GM12872 (cell line): ENCODE measurements at regions not wholly inside any gene's neighbourhood (a gene's known extent, or its start where the extent isn't known, plus 50 kb on each side); places are given as distances from the start of the nearest gene placed in this dataset.

Experiments
- CTCF ChIP-seq: IDR thresholded peaks from 3 replicates; pipeline ENCODE4 v1.5.1; 2011; ENCODE audit warnings: low read depth, mild to moderate bottlenecking, low read length, moderate library complexity; ENCODE audit not compliant: insufficient read depth

- TF ChIP-seq CTCF: no peak
Observed at GRCh38 chr18:1928711-1929110, 642.6 kb downstream of the METTL4 start.

GRCh38 chr18:1929720-1930119, 641.6 kb downstream of the METTL4 start:
- no peak for TF ChIP-seq CTCF

GRCh38 chr18:1930291-1931270, 640.7 kb downstream of the METTL4 start:
- no peak for TF ChIP-seq CTCF

- TF ChIP-seq CTCF: no peak
Observed at GRCh38 chr18:1952486-1952885, 618.8 kb downstream of the METTL4 start.

GRCh38 chr18:1954583-1955312, 616.6 kb downstream of the METTL4 start:
- no peak for TF ChIP-seq CTCF

GRCh38 chr18:1958798-1959197, 612.5 kb downstream of the METTL4 start:
- TF ChIP-seq CTCF: no peak

GRCh38 chr18:1965016-1965415, 606.3 kb downstream of the METTL4 start:
- TF ChIP-seq CTCF: no peak
